GM10266 (cell line): ENCODE measurements at regions not wholly inside any gene's neighbourhood (a gene's known extent, or its start where the extent isn't known, plus 50 kb on each side); places are given as distances from the start of the nearest gene placed in this dataset.
"Not testable (repeated sequence)": the region's sequence is repeated elsewhere in the genome, so short reads cannot be mapped to it uniquely, and the experiment has no call there.

Source experiments
- DNase-seq: peaks from one replicate; pipeline ENCODE4 v3.0.0; 2012; ENCODE audit errors: extremely low spot score
- CTCF ChIP-seq: IDR thresholded peaks from 2 replicates; pipeline ENCODE4 v1.5.1; 2012; ENCODE audit warnings: mild to moderate bottlenecking, low read depth; ENCODE audit not compliant: control insufficient read depth, insufficient read depth; ENCODE audit errors: missing control alignments

- no peak for DNase-seq
- no peak for TF ChIP-seq CTCF
These were observed 249.1 kb downstream of the SPIN4 start for GRCh38 chrX:63101879-63102620.

- DNase-seq: no peak
- no peak for TF ChIP-seq CTCF
These were observed 292.9 kb downstream of the SPIN4 start for GRCh38 chrX:63058204-63058603.

- TF ChIP-seq CTCF: no peak
- no peak for DNase-seq
These were observed 300.9 kb downstream of the SPIN4 start for GRCh38 chrX:63050225-63050624.

- DNase-seq: no peak
- TF ChIP-seq CTCF: no peak
These were observed 318.3 kb downstream of the SPIN4 start for GRCh38 chrX:63032811-63033210.

- no peak for TF ChIP-seq CTCF
- no peak for DNase-seq
These were observed 337.6 kb downstream of the SPIN4 start for GRCh38 chrX:63013549-63013948.

GRCh38 chrX:63012574-63012973, 338.6 kb downstream of the SPIN4 start:
- TF ChIP-seq CTCF: no peak
- DNase-seq: no peak

GRCh38 chrX:63000196-63000595, 350.9 kb downstream of the SPIN4 start:
- not testable (repeated sequence) for DNase-seq
